ENCODE measurements at regions not wholly inside any gene's neighbourhood (a gene's known extent, or its start where the extent isn't known, plus 50 kb on each side); places are given as distances from the start of the nearest gene placed in this dataset.

GRCh38 chr6:167720456-167721285 is 106.0 kb upstream of the AFDN start:
- intact Hi-C loops (cut with DNase I) = no loop called here
- ATAC-seq = no peak
- H3K9me3 ChIP-seq = peaks cover 0 to 7% of the 10 kb centered on the region in 2 donors
- no peak for TF ChIP-seq CTCF (IDR thresholded peaks at IDR 0.05)
- no peak overlapping the region for H3K4me3 ChIP-seq
- H3K27me3 ChIP-seq = no peaks in the 10 kb centered on the region
- DNase-seq = no peak
- no peak overlapping the region for H3K27ac ChIP-seq
- H3K4me1 ChIP-seq = no peaks in the 10 kb centered on the region
- no peaks in the 10 kb centered on the region for H3K36me3 ChIP-seq

DNA sequence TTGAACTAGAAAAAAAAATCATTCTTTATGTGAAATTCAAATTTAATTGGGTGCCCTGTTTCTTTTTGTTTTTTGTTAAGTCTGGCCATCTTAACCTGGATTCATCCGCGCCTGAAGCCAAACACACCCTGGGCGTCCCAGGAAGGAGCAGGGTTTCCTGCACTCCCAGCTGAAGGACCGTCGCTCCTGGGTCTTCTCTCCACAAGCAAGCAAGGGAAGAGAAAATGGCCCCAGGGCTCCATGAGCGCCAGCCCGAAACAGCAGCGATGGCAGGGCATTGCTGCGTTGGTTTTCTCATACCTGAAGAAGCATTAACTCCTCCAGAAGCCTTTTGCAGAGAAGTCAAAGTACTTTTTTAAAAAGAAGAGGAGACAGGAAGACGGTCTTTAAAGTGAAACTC is 105.4 kb upstream of the AFDN start:
- Histone ChIP-seq H3K4me1 (no peaks in the 10 kb centered on the region), H3K9me3 (peaks cover 0 to 7% of the 10 kb centered on the region in 2 donors), H3K4me3 (no peak overlapping the region), H3K27ac (no peak overlapping the region), H3K36me3 (no peaks in the 10 kb centered on the region), H3K27me3 (no peaks in the 10 kb centered on the region)
- TF ChIP-seq CTCF (IDR thresholded peaks at IDR 0.05) = no peak
- ATAC-seq (no peak), DNase-seq (no peak)
- intact Hi-C loops (cut with DNase I) = no loop called here

GRCh38 chr6:167722634-167723309 is 103.9 kb upstream of the AFDN start:
- ATAC-seq (no peak), DNase-seq (no peak)
- Histone ChIP-seq H3K9me3 (peaks cover 0 to 7% of the 10 kb centered on the region in 2 donors), H3K27ac (no peak overlapping the region), H3K27me3 (no peaks in the 10 kb centered on the region), H3K4me3 (no peak overlapping the region), H3K36me3 (no peaks in the 10 kb centered on the region), H3K4me1 (no peaks in the 10 kb centered on the region)
- intact Hi-C loops (cut with DNase I) = no loop called here
- no peak for TF ChIP-seq CTCF (IDR thresholded peaks at IDR 0.05)

GRCh38 chr6:167726043-167726621 is 100.6 kb upstream of the AFDN start:
- peaks cover 0 to 7% of the 10 kb centered on the region in 2 donors for H3K9me3 ChIP-seq
- intact Hi-C loops (cut with DNase I) = no loop called here
- no peak for ATAC-seq

More at GRCh38 chr6:167726043-167726621, 100.6 kb upstream of the AFDN start:
- Histone ChIP-seq H3K27ac (no peak overlapping the region), H3K27me3 (no peaks in the 10 kb centered on the region), H3K4me3 (no peak overlapping the region), H3K4me1 (no peaks in the 10 kb centered on the region), H3K36me3 (no peaks in the 10 kb centered on the region)
- no peak for DNase-seq
- no peak for TF ChIP-seq CTCF (IDR thresholded peaks at IDR 0.05)

Measured in left lung (tissue), 4 donors.